Calu3 (cell line): ENCODE measurements at regions not wholly inside any gene's neighbourhood (a gene's known extent, or its start where the extent isn't known, plus 50 kb on each side); places are given as distances from the start of the nearest gene placed in this dataset.

Source experiments
- BruUV-seq: library from RNA; stranded (reverse); fragments of 400-500 nt; replicated peaks from 2 replicates; lab custom pipeline; 2021; lab: Mats Ljungman, UMichigan
- CTCF ChIA-PET: fragments of 300-600 bp; sonication (Branson Sonifier 250); formaldehyde crosslinking; loops from one replicate; lab custom pipeline; 2022; ENCODE audit warnings: antibody characterized with exemption; lab: Charles Lee
- DNase-seq: peaks from one replicate; pipeline ENCODE4 v3.0.0; 2022
- H3K27ac Mint-ChIP-seq: one replicate; pipeline ENCODE4 v1.8.0; 2022; ENCODE audit warnings: mixed read lengths; ENCODE audit not compliant: unreplicated experiment
- H3K27me3 Mint-ChIP-seq: one replicate; pipeline ENCODE4 v1.8.0; 2022; ENCODE audit warnings: mixed read lengths; ENCODE audit not compliant: unreplicated experiment
- H3K36me3 Mint-ChIP-seq: one replicate; pipeline ENCODE4 v1.8.0; 2022; ENCODE audit warnings: mild to moderate bottlenecking, moderate library complexity, mixed read lengths; ENCODE audit not compliant: insufficient read depth, unreplicated experiment
- H3K4me1 Mint-ChIP-seq: one replicate; pipeline ENCODE4 v1.8.0; 2022; ENCODE audit warnings: mild to moderate bottlenecking, low read depth, mixed read lengths; ENCODE audit not compliant: unreplicated experiment
- H3K4me3 Mint-ChIP-seq: one replicate; pipeline ENCODE4 v1.8.0; 2022; ENCODE audit warnings: mild to moderate bottlenecking, low read depth, moderate library complexity, mixed read lengths; ENCODE audit not compliant: unreplicated experiment
- H3K9me3 Mint-ChIP-seq: one replicate; pipeline ENCODE4 v1.8.0; 2022; ENCODE audit warnings: low read depth, mixed read lengths; ENCODE audit not compliant: unreplicated experiment
- CTCF ChIP-seq: fragments of 200-600 bp; IDR thresholded peaks from one replicate; pipeline ENCODE4 v1.8.0; 2022; ENCODE audit warnings: antibody characterized with exemption; ENCODE audit not compliant: unreplicated experiment
- intact Hi-C: fragments of 100-400 bp; cut with micrococcal nuclease; formaldehyde crosslinking; loops from one replicate; pipeline ENCODE4 v1.10.0; 2022; ENCODE audit not compliant: unreplicated experiment

GRCh38 chr2:19742872-19743271 is 158.9 kb downstream of the TTC32 start:
- DNase-seq: no peak
- Mint-ChIP-seq H3K36me3 (no peaks in the 10 kb centered on the region), H3K27me3 (no peaks in the 10 kb centered on the region), H3K9me3 (no peaks in the 10 kb centered on the region), H3K27ac (no peak overlapping the region), H3K4me1 (no peaks in the 10 kb centered on the region), H3K4me3 (no peak overlapping the region)
- no TSS peak for BruUV-seq
- CTCF ChIA-PET: no interaction called here
- no peak for TF ChIP-seq CTCF
- intact Hi-C loops: no loop called here

- H3K27ac Mint-ChIP-seq: no peak overlapping the region
- no peak for DNase-seq
- CTCF ChIA-PET: no interaction called here
- no peak for TF ChIP-seq CTCF
- H3K4me3 Mint-ChIP-seq: no peak overlapping the region
- no peaks in the 10 kb centered on the region for H3K36me3 Mint-ChIP-seq
- intact Hi-C loops: no loop called here
- no peaks in the 10 kb centered on the region for H3K27me3 Mint-ChIP-seq
- no peaks in the 10 kb centered on the region for H3K4me1 Mint-ChIP-seq
- H3K9me3 Mint-ChIP-seq: peaks cover 3% of the 10 kb centered on the region
- BruUV-seq: no TSS peak
These were observed 162.5 kb downstream of the TTC32 start for GRCh38 chr2:19739256-19739655.

- CTCF ChIA-PET: no interaction called here
- Mint-ChIP-seq H3K4me1 (no peaks in the 10 kb centered on the region), H3K4me3 (no peak overlapping the region), H3K36me3 (no peaks in the 10 kb centered on the region), H3K27ac (no peak overlapping the region), H3K27me3 (no peaks in the 10 kb centered on the region), H3K9me3 (peaks cover 3% of the 10 kb centered on the region)
- TF ChIP-seq CTCF: no peak
- intact Hi-C loops: no loop called here
- BruUV-seq: no TSS peak
- no peak for DNase-seq
These were observed 163.1 kb downstream of the TTC32 start for GRCh38 chr2:19738707-19739106.

- Mint-ChIP-seq H3K9me3 (peaks cover 3% of the 10 kb centered on the region), H3K27me3 (peaks cover 16% of the 10 kb centered on the region), H3K4me3 (no peak overlapping the region), H3K27ac (no peak overlapping the region), H3K4me1 (no peaks in the 10 kb centered on the region), H3K36me3 (no peaks in the 10 kb centered on the region)
- BruUV-seq: no TSS peak
- intact Hi-C loops: no loop called here
- CTCF ChIA-PET: no interaction called here
- no peak for DNase-seq
- TF ChIP-seq CTCF: no peak
These were observed 165.5 kb downstream of the TTC32 start for GRCh38 chr2:19736191-19736831.
